ENCODE measurements at regions not wholly inside any gene's neighbourhood (a gene's known extent, or its start where the extent isn't known, plus 50 kb on each side); places are given as distances from the start of the nearest gene placed in this dataset.

- Histone ChIP-seq H3K4me3 (ENCODE audit: low read depth, low read length, poor library complexity, severe bottlenecking) (no peak overlapping the region), H4K20me1 (ENCODE audit: insufficient read depth, low read length) (no peaks in the 10 kb centered on the region), H3K9ac (ENCODE audit: low read length) (no peak overlapping the region), H3K9me3 (ENCODE audit: low read length) (no peaks in the 10 kb centered on the region), H3K79me2 (ENCODE audit: insufficient read depth, low read length) (no peaks in the 10 kb centered on the region), H2AFZ (ENCODE audit: low read length) (no peak overlapping the region), H3K9me2 (ENCODE audit: low read depth, low read length) (no peaks in the 10 kb centered on the region), H3K27me3 (ENCODE audit: insufficient read depth, low read length) (no peaks in the 10 kb centered on the region), H3K36me3 (ENCODE audit: insufficient read depth, low read length) (no peaks in the 10 kb centered on the region), H3F3A (ENCODE audit: insufficient read depth, low read length) (no peaks in the 10 kb centered on the region), H3K4me2 (ENCODE audit: low read length) (no peak overlapping the region), H3K27ac (ENCODE audit: low read depth, low read length, poor library complexity, severe bottlenecking) (no peak overlapping the region), H3K4me1 (ENCODE audit: insufficient read depth, low read length, severe bottlenecking) (no peaks in the 10 kb centered on the region)
- no peak for TF ChIP-seq CTCF (IDR thresholded peaks at IDR 0.05; ENCODE audit: low read length)
- TF ChIP-seq EZH2 (IDR thresholded peaks at IDR 0.05; ENCODE audit: borderline replicate concordance, low read length), result no peak
Measured at GRCh38 chr6:139533171-139533570, 158.7 kb upstream of the CITED2 start.

- Histone ChIP-seq H3K36me3 (ENCODE audit: insufficient read depth, low read length) (no peaks in the 10 kb centered on the region), H3K4me2 (ENCODE audit: low read length) (no peak overlapping the region), H3K9me3 (ENCODE audit: low read length) (no peaks in the 10 kb centered on the region), H3K4me1 (ENCODE audit: insufficient read depth, low read length, severe bottlenecking) (no peaks in the 10 kb centered on the region), H2AFZ (ENCODE audit: low read length) (no peak overlapping the region), H3K27me3 (ENCODE audit: insufficient read depth, low read length) (no peaks in the 10 kb centered on the region), H3K79me2 (ENCODE audit: insufficient read depth, low read length) (no peaks in the 10 kb centered on the region), H3K9me2 (ENCODE audit: low read depth, low read length) (no peaks in the 10 kb centered on the region), H4K20me1 (ENCODE audit: insufficient read depth, low read length) (no peaks in the 10 kb centered on the region), H3K4me3 (ENCODE audit: low read depth, low read length, poor library complexity, severe bottlenecking) (no peak overlapping the region), H3F3A (ENCODE audit: insufficient read depth, low read length) (no peaks in the 10 kb centered on the region), H3K27ac (ENCODE audit: low read depth, low read length, poor library complexity, severe bottlenecking) (no peak overlapping the region), H3K9ac (ENCODE audit: low read length) (no peak overlapping the region)
- TF ChIP-seq EZH2 (IDR thresholded peaks at IDR 0.05; ENCODE audit: borderline replicate concordance, low read length), result no peak
- no peak for TF ChIP-seq CTCF (IDR thresholded peaks at IDR 0.05; ENCODE audit: low read length)
Measured at GRCh38 chr6:139531148-139532115, 157.0 kb upstream of the CITED2 start.

GRCh38 chr6:139530561-139530960 is 156.1 kb upstream of the CITED2 start:
- no peaks in the 10 kb centered on the region for H3F3A ChIP-seq (ENCODE audit: insufficient read depth, low read length)
- no peak overlapping the region for H2AFZ ChIP-seq (ENCODE audit: low read length)
- H4K20me1 ChIP-seq (ENCODE audit: insufficient read depth, low read length), result no peaks in the 10 kb centered on the region
- no peaks in the 10 kb centered on the region for H3K9me2 ChIP-seq (ENCODE audit: low read depth, low read length)
- no peak overlapping the region for H3K4me2 ChIP-seq (ENCODE audit: low read length)
- H3K79me2 ChIP-seq (ENCODE audit: insufficient read depth, low read length), result no peaks in the 10 kb centered on the region
- H3K9me3 ChIP-seq (ENCODE audit: low read length), result no peaks in the 10 kb centered on the region
- H3K4me3 ChIP-seq (ENCODE audit: low read depth, low read length, poor library complexity, severe bottlenecking), result no peak overlapping the region
- H3K4me1 ChIP-seq (ENCODE audit: insufficient read depth, low read length, severe bottlenecking), result no peaks in the 10 kb centered on the region
- H3K27me3 ChIP-seq (ENCODE audit: insufficient read depth, low read length), result no peaks in the 10 kb centered on the region
- TF ChIP-seq CTCF (IDR thresholded peaks at IDR 0.05; ENCODE audit: low read length) (no peak), EZH2 (IDR thresholded peaks at IDR 0.05; ENCODE audit: borderline replicate concordance, low read length) (no peak)
- H3K36me3 ChIP-seq (ENCODE audit: insufficient read depth, low read length), result no peaks in the 10 kb centered on the region
- no peak overlapping the region for H3K9ac ChIP-seq (ENCODE audit: low read length)
- H3K27ac ChIP-seq (ENCODE audit: low read depth, low read length, poor library complexity, severe bottlenecking), result no peak overlapping the region
